PC-9 (cell line): ENCODE measurements at regions not wholly inside any gene's neighbourhood (a gene's known extent, or its start where the extent isn't known, plus 50 kb on each side); places are given as distances from the start of the nearest gene placed in this dataset.

ENCODE experiments used
- BruUV-seq: library from RNA; stranded (reverse); fragments of 400-500 nt; replicated peaks from 2 replicates; lab custom pipeline; 2021; lab: Mats Ljungman, UMichigan
- CTCF ChIA-PET: fragments of 300-600 bp; sonication (Branson Sonifier 250); formaldehyde crosslinking; loops from one replicate; lab custom pipeline; 2022; ENCODE audit warnings: antibody characterized with exemption; lab: Charles Lee
- POLR2A ChIA-PET: fragments of 300-600 bp; sonication (Branson Sonifier 250); formaldehyde crosslinking; loops from one replicate; lab custom pipeline; 2022; ENCODE audit warnings: antibody characterized with exemption; ENCODE audit not compliant: unreplicated experiment; lab: Charles Lee
- DNase-seq, 2 experiments: peaks; one replicate each; pipeline versions ENCODE4 v3.0.0 to v3.0.0-alpha.2; 2015 to 2022; ENCODE audit warnings: mixed read lengths in 1 of 2
- H2AFZ ChIP-seq: fragments of 200-600 bp; sonication (generic); 2 replicates; pipeline ENCODE4 v1.8.1; 2017; ENCODE audit warnings: antibody characterized with exemption
- H3F3A ChIP-seq: fragments of 200-600 bp; sonication (generic); 2 replicates; pipeline ENCODE4 v1.8.1; 2017; ENCODE audit warnings: antibody characterized with exemption, mild to moderate bottlenecking, low read depth; ENCODE audit not compliant: insufficient read depth
- H3K27ac ChIP-seq: fragments of 200-600 bp; sonication (generic); 2 replicates; pipeline ENCODE4 v1.6.1; 2016; ENCODE audit warnings: mixed run types
- H3K27me3 ChIP-seq: fragments of 200-600 bp; sonication (generic); 2 replicates; pipeline ENCODE4 v1.6.1; 2016; ENCODE audit warnings: low read depth, mixed run types; ENCODE audit not compliant: insufficient read depth
- H3K36me3 ChIP-seq: fragments of 200-600 bp; sonication (generic); 2 replicates; pipeline ENCODE4 v1.6.1; 2016; ENCODE audit warnings: low read depth, mixed run types
- H3K4me1 ChIP-seq: fragments of 200-600 bp; sonication (generic); replicated peaks from 2 replicates; pipeline ENCODE4 v1.6.1; 2016; ENCODE audit warnings: mixed run types; ENCODE audit not compliant: insufficient read depth
- H3K4me2 ChIP-seq: fragments of 200-600 bp; sonication (generic); 2 replicates; pipeline ENCODE4 v1.6.1; 2017; ENCODE audit warnings: mixed run types
- H3K4me3 ChIP-seq: fragments of 200-600 bp; sonication (generic); 2 replicates; pipeline ENCODE4 v1.6.1; 2016; ENCODE audit warnings: mixed run types
- H3K79me2 ChIP-seq: fragments of 200-600 bp; sonication (generic); 2 replicates; pipeline ENCODE4 v1.6.1; 2017; ENCODE audit warnings: low read depth, mixed run types
- H3K9me2 ChIP-seq: fragments of 200-600 bp; sonication (generic); 2 replicates; pipeline ENCODE4 v1.8.1; 2017; ENCODE audit warnings: mild to moderate bottlenecking; ENCODE audit not compliant: insufficient read depth
- H3K9me3 ChIP-seq: fragments of 200-600 bp; sonication (generic); 2 replicates; pipeline ENCODE4 v1.8.1; 2016; ENCODE audit warnings: low read depth; ENCODE audit not compliant: insufficient read depth
- H4K20me1 ChIP-seq: fragments of 200-600 bp; sonication (generic); 2 replicates; pipeline ENCODE4 v1.8.1; 2017; ENCODE audit not compliant: insufficient read depth
- CTCF ChIP-seq: fragments of 200-600 bp; sonication (generic); conservative IDR thresholded peaks from 2 replicates; pipeline ENCODE4 v1.6.1; 2017; ENCODE audit warnings: mixed run types, antibody characterized with exemption, mild to moderate bottlenecking, moderate library complexity
- EZH2 ChIP-seq: fragments of 200-600 bp; sonication (generic); IDR thresholded peaks from 2 replicates; pipeline ENCODE4 v1.8.0; 2017; ENCODE audit warnings: antibody characterized with exemption, low read depth
- intact Hi-C: fragments of 100-400 bp; cut with micrococcal nuclease; formaldehyde crosslinking; loops from one replicate; pipeline ENCODE4 v1.10.0; 2022; ENCODE audit not compliant: unreplicated experiment

GRCh38 chr15:25185156-25185710 is 230.4 kb downstream of the SNRPN start:
- BruUV-seq = no TSS peak
- no peaks in the 10 kb centered on the region for H3F3A ChIP-seq
- no peaks in the 10 kb centered on the region for H3K4me1 ChIP-seq
- POLR2A ChIA-PET = no interaction called here
- H3K9me3 ChIP-seq = no peaks in the 10 kb centered on the region
- TF ChIP-seq CTCF = no peak
- TF ChIP-seq EZH2 = no peak
- H2AFZ ChIP-seq = no peak overlapping the region
- no peak overlapping the region for H3K4me2 ChIP-seq
- H3K27ac ChIP-seq = no peak overlapping the region
- no peaks in the 10 kb centered on the region for H3K79me2 ChIP-seq
- H3K36me3 ChIP-seq = no peaks in the 10 kb centered on the region
- no peaks in the 10 kb centered on the region for H3K9me2 ChIP-seq
- H3K27me3 ChIP-seq = no peaks in the 10 kb centered on the region
- CTCF ChIA-PET = no interaction called here
- H3K4me3 ChIP-seq = no peak overlapping the region
- DNase-seq = no peak
- intact Hi-C loops = no loop called here
- H4K20me1 ChIP-seq = no peaks in the 10 kb centered on the region

GRCh38 chr15:25185791-25186190 is 231.0 kb downstream of the SNRPN start:
- intact Hi-C loops = no loop called here
- Histone ChIP-seq H3K4me2 (no peak overlapping the region), H3K27ac (no peak overlapping the region), H3K79me2 (no peaks in the 10 kb centered on the region), H3K27me3 (no peaks in the 10 kb centered on the region), H3K4me3 (no peak overlapping the region), H4K20me1 (no peaks in the 10 kb centered on the region), H3K4me1 (no peaks in the 10 kb centered on the region), H3K9me3 (no peaks in the 10 kb centered on the region), H3K9me2 (no peaks in the 10 kb centered on the region), H2AFZ (no peak overlapping the region), H3K36me3 (no peaks in the 10 kb centered on the region), H3F3A (no peaks in the 10 kb centered on the region)
- POLR2A ChIA-PET = no interaction called here
- DNase-seq = no peak
- no peak for TF ChIP-seq CTCF
- no peak for TF ChIP-seq EZH2
- CTCF ChIA-PET = no interaction called here
- BruUV-seq = no TSS peak

- Histone ChIP-seq H3K4me2 (no peak overlapping the region), H2AFZ (no peak overlapping the region), H3F3A (no peaks in the 10 kb centered on the region), H4K20me1 (no peaks in the 10 kb centered on the region), H3K9me2 (no peaks in the 10 kb centered on the region), H3K4me1 (no peaks in the 10 kb centered on the region), H3K79me2 (no peaks in the 10 kb centered on the region), H3K4me3 (no peak overlapping the region), H3K36me3 (no peaks in the 10 kb centered on the region), H3K9me3 (no peaks in the 10 kb centered on the region), H3K27me3 (no peaks in the 10 kb centered on the region), H3K27ac (no peak overlapping the region)
- POLR2A ChIA-PET = no interaction called here
- intact Hi-C loops = no loop called here
- CTCF ChIA-PET = no interaction called here
- no peak for DNase-seq
- TF ChIP-seq EZH2 (no peak), CTCF (no peak)
- no TSS peak for BruUV-seq
Observed at GRCh38 chr15:25186411-25186810, 231.6 kb downstream of the SNRPN start.
